Cardiac muscle cell (in vitro differentiated cells and primary cell): ENCODE measurements at regions not wholly inside any gene's neighbourhood (a gene's known extent, or its start where the extent isn't known, plus 50 kb on each side); places are given as distances from the start of the nearest gene placed in this dataset.

ENCODE experiments used
- DNase-seq, 2 donors: peaks; one replicate each; pipeline versions ENCODE4 v3.0.0 to v3.0.0-alpha.2; 2010 to 2017; ENCODE audit warnings: low read depth in 1 of 2, low spot score in 1 of 2
- H3K27ac ChIP-seq: fragments of 200-600 bp; sonication (generic); 2 replicates; pipeline ENCODE4 v1.5.1; 2016
- H3K27me3 ChIP-seq: fragments of 200-600 bp; sonication (generic); 2 replicates; pipeline ENCODE4 v1.6.0; 2016; ENCODE audit warnings: control low read depth
- H3K36me3 ChIP-seq: fragments of 200-600 bp; sonication (generic); 2 replicates; pipeline ENCODE4 v1.5.1; 2016; ENCODE audit warnings: control low read depth
- H3K4me1 ChIP-seq: fragments of 200-600 bp; sonication (generic); 2 replicates; pipeline ENCODE4 v1.8.1; 2017; ENCODE audit warnings: low read depth, mild to moderate bottlenecking, mixed run types
- H3K4me3 ChIP-seq: fragments of 200-600 bp; sonication (generic); 2 replicates; pipeline ENCODE4 v1.5.1; 2016; ENCODE audit warnings: mild to moderate bottlenecking
- H3K9me3 ChIP-seq: fragments of 200-600 bp; sonication (generic); 2 replicates; pipeline ENCODE4 v1.5.1; 2017; ENCODE audit warnings: low read depth, mild to moderate bottlenecking, control low read depth
- CTCF ChIP-seq: IDR thresholded peaks from 2 replicates; pipeline ENCODE4 v1.5.1; 2012; ENCODE audit warnings: low read depth, mild to moderate bottlenecking, low read length

- Histone ChIP-seq H3K4me1 (no peaks in the 10 kb centered on the region), H3K36me3 (no peaks in the 10 kb centered on the region), H3K27ac (no peak overlapping the region), H3K27me3 (no peaks in the 10 kb centered on the region), H3K9me3 (no peaks in the 10 kb centered on the region), H3K4me3 (no peak overlapping the region)
- DNase-seq, result peak in 1 of 2 donors; percentile 46
- no peak for TF ChIP-seq CTCF
Observed at GRCh38 chr3:194905696-194906095, 220.0 kb downstream of the FAM43A start.

GRCh38 chr3:194906229-194906629 lies 220.5 kb downstream of the FAM43A start:
- Histone ChIP-seq H3K9me3 (no peaks in the 10 kb centered on the region), H3K4me3 (no peak overlapping the region), H3K27me3 (no peaks in the 10 kb centered on the region), H3K36me3 (no peaks in the 10 kb centered on the region), H3K27ac (no peak overlapping the region), H3K4me1 (no peaks in the 10 kb centered on the region)
- DNase-seq, result peak in 1 of 2 donors; percentile 54
- TF ChIP-seq CTCF, result no peak

- Histone ChIP-seq H3K9me3 (no peaks in the 10 kb centered on the region), H3K27ac (no peak overlapping the region), H3K27me3 (no peaks in the 10 kb centered on the region), H3K4me3 (no peak overlapping the region), H3K36me3 (no peaks in the 10 kb centered on the region), H3K4me1 (no peaks in the 10 kb centered on the region)
- TF ChIP-seq CTCF, result no peak
- no peak for DNase-seq
Observed at GRCh38 chr3:194906970-194907629, 221.4 kb downstream of the FAM43A start.

- H3K4me3 ChIP-seq, result no peak overlapping the region
- TF ChIP-seq CTCF, result no peak
- H3K36me3 ChIP-seq, result no peaks in the 10 kb centered on the region
- no peak for DNase-seq
- H3K27ac ChIP-seq, result no peak overlapping the region
- no peaks in the 10 kb centered on the region for H3K4me1 ChIP-seq
- H3K9me3 ChIP-seq, result no peaks in the 10 kb centered on the region
- no peaks in the 10 kb centered on the region for H3K27me3 ChIP-seq
Observed at GRCh38 chr3:194907811-194908210, 222.1 kb downstream of the FAM43A start.

GRCh38 chr3:194908496-194908895 lies 222.8 kb downstream of the FAM43A start:
- no peak overlapping the region for H3K4me3 ChIP-seq
- no peak overlapping the region for H3K27ac ChIP-seq
- no peak for DNase-seq
- H3K4me1 ChIP-seq, result no peaks in the 10 kb centered on the region
- H3K27me3 ChIP-seq, result no peaks in the 10 kb centered on the region
- H3K9me3 ChIP-seq, result no peaks in the 10 kb centered on the region
- no peaks in the 10 kb centered on the region for H3K36me3 ChIP-seq
- TF ChIP-seq CTCF, result no peak
